Inferior parietal cortex (tissue), 1 donor: ENCODE measurements at regions not wholly inside any gene's neighbourhood (a gene's known extent, or its start where the extent isn't known, plus 50 kb on each side); places are given as distances from the start of the nearest gene placed in this dataset.
"Not testable (repeated sequence)": the region's sequence is repeated elsewhere in the genome, so short reads cannot be mapped to it uniquely, and the experiment has no call there.

Experiments
- DNase-seq: peaks from one replicate; pipeline ENCODE4 v3.0.0-alpha.2; 2016; ENCODE audit errors: extremely low spot score

DNA sequence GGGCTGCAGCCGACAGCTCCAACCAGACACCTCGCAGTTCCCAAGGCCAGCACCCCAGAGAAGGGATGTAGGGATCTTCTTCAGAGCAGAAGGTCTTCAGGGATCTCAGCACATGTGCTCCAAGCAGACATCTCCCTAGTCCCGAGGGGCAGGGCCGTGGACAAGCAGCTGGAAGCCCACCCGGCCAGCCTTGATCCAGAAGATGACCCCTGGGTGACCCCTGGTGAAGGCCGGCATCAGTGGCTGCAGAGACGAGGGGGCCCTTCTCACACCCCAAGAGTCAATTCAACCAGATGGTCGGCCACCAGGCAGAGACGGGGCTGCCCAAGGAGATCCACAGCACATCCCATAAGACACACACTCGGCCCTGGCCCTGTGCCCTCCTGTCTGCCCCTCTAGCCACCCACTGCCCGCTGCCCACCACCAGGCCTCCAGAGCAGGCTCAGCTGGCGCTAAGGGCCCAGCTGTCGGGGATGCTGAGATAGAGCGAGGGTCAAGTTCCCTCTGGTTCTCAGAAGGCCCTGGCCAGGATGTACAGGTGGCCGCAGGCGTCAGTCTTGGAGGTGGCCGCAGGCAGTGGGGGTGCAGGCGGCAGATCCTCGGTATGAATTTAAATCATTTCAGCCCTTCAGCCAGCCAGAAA is 168.3 kb downstream of the BRD1 start:
- no peak for DNase-seq

DNA sequence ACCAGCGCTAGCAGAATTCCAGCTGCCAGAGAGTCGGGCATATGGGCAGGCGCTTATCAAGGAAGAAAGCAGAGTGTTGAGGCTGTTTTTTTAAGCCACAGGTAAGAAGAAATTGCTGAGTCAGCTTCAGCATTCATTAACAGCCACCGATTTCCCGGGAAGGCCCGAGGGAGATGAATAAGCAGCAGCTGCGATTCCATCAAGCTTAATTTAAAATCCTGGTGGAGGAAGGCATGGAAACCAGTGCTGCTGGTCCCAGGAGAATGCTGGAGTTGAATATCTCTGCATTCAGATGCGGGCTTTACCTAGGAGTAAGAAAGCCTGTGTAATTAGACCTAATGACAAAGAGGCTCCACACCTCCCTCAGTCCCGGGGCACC is 168.8 kb downstream of the BRD1 start:
- no peak for DNase-seq

DNA sequence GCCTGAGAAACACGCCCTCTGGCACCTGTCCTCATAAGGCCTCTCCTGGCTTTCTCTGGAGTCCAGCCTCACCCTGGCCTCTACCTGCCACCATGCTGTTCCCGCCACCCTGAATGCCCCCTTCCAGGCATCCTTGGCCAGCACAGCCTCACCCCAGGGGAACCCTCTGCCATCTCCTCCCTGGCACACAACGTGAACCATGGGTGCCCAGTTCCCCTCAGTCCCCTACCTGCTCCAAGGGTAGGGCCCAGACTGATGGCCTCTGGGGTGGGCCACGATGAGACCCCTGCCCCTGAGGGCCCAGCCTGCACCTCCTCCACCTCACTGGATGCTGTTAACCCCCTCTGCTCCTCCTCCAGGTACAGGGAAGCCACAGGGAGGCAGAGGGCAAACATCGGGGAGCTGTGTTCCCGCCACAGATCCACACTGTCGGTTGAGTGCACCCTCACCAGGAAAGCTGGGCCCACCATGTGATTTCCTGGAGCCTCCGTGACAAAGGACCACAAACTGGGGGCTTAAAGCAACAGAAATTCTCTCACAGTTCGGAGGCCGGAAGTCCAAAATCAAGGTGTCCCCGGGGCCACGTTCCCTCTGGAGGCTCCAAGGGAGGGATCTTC is 169.6 kb downstream of the BRD1 start:
- DNase-seq: no peak

DNA sequence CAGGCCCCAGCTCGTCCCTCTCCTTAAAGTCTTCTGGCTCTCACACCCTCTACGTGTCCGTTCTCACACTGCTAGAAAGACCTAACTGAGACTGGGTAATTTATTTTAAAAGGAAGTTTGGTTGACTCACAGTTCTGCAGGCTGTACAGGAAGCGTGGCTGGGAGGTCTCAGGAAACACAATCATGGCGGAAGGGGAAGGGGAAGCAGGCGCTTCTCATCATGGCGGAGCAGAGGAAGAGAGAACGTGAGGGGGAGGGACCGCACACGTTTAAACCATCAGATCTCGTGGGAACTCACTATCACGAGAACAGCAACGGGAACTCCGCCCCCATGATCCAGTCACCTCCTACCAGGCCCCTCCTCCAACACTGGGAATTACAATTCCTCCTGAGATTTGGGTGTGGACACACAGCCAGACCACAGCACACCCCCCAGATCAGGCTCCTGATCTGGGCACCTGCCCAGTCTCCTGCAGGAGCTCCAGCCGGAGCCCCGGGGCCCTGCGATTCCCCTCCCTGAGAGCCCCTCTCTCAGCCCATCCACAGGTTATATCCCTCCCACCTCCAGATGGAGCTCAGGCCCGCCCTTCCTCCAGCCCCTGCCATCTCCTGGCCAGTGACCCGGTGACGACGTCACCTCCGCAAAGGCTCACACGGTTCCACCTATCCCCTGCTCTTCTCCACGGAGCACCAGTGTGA is 170.2 kb downstream of the BRD1 start:
- DNase-seq: no peak

DNA sequence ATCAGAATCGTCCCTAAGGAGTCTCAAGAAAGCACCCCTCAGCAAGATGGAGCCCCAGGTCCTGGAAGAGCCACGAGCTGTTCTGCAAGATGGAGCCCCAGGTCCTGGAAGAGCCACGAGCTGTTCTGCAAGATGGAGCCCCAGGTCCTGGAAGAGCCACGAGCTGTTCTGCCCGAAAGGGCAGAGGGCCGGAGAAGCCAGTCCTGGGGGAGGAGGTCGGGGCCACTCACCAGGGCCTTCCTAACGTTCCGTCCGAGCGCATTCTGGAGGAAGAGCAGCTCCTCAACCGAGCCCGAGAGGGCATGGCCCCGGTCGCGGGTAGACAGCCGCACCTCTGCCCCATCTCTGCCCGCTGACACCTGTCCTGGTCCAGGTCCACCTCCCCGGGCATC is 170.8 kb downstream of the BRD1 start:
- DNase-seq: not testable (repeated sequence)

DNA sequence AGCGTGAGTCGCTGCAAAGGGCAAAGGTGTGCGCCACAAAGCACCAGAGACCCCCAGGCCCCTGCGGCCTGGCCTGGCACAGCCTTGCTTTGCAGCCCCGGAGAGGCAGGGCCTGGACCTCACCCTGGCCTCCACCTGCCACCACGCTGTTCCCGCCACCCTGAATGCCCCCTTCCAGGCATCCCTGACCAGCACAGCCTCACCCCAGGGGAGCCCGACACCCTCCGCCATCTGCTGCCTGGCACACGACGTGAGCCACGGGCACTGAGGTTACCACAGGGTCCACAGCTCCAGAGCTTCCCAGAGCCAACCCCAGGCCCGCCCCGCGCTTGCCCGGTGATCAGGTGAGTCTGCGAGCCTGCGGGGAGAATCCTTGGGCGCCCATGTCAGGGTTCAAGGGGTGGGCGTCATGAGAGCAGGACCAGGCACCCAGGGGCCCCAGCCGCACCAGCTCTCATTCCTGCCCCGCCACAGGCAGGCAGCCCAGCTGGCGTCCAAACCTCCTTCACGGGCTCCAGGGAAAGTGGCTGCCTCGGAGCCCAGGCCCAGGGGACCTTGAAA is 171.3 kb downstream of the BRD1 start:
- no peak for DNase-seq

DNA sequence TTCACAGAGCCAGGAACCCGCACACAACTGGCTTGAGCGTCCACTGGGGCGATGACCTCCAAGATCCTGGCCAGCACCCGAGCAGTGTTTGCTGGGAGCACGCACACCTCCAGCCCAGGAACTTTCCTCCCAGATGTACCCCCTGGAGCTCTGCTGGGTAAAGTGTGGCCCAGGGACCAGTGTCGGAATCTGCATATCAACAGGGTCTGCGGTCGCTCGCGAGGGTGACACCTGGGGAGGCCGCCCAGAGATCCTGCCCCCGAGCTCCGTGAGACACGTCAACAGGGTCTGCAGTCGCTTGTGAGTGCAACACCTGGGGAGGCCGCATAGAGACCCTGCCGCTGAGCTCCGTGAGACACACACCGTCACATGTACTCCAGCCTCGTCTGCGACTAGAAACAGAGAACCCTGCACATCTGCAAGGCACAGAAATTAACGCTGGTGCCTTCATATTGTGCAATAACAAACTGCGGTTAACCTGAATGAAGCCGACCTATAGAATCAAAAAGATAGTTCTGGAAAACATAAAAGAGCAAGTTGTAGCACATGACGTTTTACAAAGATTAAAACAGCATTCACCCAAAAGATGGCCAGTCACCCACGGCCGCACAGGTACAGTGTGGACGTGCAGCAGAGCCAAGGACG is 172.4 kb downstream of the BRD1 start:
- no peak for DNase-seq

DNA sequence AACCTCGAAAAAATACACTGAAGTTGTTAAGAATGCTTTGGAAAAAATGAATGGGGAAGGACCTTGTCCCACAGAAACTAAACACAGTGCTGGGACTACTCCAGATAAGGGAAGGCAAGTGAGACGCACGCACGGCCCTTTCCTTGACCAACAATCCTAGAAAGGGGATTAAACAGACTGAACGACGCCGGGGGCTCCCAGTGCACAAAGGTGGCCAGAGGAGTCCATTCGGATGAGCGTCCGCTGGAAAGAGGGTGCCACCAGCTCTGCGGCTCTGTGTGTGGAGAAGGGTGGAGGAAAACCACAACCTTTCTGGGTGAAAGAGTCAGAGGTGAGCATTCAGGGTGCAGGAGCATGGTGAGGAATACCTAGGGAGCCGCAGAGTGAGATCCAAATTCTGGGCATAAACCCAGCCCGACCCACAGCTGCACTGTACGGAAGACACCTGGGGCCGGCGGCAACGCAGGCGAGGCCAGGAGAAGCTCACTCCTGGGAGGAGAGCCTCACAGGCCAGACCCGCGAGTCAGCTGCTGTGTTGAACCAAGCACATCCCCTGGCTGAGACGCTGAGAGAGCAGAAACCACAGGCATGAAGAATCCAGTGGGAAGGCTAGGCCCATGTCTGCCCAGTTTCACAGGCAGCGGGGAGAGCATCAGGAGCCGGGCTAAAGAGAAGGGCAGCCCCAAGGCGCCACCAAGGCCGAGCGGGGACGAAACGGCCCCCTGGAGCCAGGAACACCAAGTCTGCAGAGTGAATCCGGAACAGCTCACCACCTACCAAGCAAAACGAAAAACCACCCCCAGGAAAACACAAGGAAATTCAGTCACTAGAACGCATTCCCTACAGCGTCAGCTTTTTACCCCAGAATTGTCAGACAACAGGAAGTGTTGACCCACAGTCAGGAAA is 177.1 kb downstream of the BRD1 start:
- no peak for DNase-seq

DNA sequence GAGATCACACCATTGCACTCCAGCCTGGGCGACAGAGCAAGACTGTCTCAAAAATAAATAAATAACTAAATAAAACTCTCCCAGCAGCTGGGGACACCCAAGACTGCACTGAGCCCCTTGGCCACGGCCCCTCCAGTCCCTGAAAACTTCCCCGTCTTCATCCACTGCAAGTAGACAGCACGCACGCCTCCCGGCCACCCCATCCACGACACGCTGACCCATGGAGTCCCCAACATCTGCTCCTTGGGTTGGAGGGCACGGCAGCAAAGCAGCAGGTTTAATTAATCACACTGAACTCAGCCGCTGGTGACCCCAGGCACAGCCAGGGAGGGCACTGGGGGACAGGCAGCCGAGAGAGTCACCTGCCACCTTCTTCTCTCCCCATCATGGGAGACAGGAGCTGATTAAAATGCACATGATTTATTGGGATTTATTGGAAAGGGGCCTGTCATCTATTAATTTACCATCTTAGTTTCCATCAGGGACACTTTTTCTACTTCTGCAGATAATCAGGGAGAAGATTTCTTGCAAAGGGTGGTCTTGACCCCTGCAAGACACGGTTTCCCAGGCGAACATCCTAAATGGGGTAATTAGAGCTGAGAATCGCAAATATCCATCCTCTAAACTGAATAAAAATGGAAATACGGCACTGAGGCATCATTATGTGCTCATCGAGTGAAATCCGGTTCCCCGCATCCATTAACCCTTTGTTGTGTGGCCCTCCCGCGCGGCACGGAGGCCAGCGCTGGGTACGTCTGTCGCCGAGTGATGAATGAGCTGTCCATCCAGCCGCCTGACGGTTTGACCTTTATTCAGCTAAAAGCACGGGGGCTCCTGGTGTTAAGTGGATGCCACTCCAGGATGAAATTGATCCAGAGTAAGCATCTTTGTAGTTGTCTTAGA is 178.3 kb downstream of the BRD1 start:
- no peak for DNase-seq

DNA sequence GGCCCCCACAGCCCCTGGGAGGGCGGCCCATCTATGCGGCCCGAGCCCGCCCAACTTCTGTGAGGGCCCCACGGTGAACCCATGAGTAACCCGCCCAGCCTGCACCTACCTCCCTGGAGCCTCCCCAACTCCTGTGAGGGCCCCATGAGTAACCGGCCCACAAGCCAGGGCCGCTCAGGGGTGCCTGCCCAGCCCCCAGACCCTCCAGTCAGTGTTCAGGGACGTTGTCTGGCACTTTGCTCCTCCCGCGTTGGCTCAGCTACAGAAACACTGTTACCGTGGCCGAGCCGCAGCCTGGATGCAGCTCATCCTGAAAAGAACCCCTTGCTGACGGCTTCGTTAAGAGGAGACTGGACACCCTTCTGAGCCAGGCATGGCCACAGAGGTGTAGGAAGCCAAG is 179.6 kb downstream of the BRD1 start:
- no peak for DNase-seq

DNA sequence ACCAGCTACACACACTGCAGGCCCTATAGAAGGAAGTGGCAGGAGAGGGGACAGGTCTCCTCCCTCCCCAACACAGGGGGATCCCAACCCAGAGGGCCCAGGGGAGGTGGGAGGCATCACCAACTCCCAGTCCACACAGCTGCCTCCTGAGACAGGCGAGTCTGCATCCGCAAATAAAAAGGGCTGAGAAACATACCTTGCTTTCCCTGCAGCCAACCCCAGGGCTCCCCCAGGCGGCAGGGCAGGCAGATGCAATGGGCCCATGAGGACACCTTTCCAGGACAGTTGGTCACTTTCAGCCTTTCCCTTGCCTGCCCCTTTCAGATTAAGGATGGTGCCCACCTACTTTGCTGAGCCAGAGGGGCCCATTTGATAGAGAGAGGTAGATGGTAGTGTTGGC is 180.0 kb downstream of the BRD1 start:
- DNase-seq: no peak

DNA sequence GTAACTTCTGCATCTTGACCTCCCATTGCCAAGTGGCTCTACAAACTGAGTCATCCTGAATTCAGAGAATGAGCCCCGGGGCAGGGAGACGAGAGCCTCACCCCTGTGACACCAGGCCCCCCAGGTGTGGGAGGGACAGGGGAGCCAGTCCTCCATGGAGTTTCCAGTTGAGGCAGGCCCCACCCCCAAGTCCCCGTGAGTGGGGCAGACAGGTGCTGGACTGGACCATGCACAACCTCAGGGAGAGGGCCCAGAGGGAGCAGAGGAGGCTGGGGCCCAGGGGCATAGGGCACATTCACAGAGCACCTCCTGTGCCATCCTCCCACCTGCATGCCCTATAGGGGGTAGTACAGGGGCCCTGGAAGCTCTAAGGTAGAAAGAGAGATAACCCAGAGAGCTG is 180.8 kb downstream of the BRD1 start:
- DNase-seq: no peak

DNA sequence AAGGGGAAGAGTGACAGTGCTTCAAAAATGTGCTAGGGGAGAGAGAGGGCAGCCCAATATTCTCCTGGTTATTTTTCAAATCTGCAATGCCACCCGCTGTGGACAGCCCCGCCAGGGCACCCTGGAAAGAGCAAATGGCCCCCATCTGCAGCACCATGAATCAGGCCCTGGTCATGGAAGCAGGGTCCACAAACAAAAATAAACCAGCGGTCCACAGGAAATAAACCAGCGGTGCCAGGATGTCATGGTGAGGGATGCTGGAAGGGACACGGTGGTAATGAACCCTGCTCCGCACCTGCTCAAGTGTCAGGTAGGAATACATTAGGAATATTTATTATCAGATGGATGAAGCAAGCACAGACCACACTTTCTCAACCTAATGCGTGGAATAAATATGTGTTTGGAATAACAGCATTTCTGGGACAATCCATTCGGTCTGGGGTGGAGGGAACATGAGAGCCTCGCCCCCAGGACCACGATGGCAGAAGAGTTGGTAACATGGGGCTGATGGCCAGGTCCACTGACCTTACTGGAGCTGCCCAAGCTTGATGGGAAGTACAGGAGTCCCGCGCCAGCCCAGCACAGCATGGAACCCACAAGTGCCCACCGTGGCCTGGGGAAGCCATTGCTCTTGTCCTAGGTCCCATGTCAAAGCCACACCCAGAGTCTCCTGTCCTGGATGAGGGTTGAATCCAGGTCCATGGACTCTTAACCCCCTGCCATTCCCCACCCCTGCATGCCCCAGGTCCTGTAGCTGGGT is 181.7 kb downstream of the BRD1 start:
- no peak for DNase-seq

DNA sequence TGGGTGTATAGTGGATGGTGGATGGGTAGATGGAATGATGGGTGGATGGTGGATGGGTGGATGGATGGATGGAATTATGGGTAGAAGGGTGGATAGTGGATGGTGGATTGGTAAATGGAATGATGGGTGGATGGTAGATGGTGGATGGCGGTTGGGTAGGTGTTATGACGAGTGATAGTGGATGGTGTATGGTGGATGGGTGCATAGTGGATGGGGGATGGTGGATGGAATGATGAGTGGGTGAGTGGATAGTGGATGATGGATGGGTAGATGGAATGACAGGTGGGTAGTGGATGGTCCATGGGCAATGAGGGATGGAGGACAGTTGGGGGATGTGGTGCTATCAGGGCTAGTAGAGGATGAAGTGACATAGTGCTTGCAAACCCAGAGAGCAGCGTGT is 182.4 kb downstream of the BRD1 start:
- no peak for DNase-seq

DNA sequence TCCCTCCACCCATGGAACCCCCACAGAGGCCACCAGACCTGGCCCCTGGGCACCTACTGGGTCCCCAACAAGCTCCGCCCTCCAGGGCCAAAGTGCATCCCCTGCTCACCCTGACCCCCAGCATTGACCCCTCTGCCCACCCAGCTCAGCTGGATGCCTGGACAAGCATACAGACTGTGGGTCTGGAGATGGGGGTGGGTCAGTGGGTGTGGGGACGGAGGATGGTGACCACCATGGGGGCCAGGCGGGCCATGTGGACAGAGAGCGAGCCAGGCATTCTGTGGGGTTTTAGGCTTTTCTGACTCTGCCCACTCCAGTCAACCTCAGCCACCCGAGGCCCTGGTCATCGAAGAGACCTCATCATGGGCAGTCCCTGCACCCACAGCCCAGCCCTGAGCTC is 183.7 kb downstream of the BRD1 start:
- DNase-seq: no peak

DNA sequence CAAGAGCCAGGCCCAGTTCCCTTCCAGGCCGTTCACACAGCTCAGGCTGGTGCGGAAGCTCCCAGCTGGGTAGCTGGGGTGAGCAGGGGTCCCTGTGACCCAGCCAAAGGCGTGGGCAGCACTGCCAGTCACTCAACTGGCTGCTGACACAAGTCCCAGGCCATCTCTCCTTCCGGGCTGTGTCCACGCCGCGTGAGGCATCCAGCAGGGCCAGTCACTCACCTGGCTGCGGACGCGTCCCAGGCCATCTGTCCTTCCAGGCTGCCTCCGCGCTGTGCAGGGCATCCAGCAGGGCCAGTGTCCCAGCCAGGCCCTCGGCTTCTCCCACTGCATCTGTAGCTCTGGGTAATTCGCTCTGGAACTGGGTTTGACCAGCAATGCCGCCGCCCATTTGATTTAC is 184.2 kb downstream of the BRD1 start:
- DNase-seq: no peak

DNA sequence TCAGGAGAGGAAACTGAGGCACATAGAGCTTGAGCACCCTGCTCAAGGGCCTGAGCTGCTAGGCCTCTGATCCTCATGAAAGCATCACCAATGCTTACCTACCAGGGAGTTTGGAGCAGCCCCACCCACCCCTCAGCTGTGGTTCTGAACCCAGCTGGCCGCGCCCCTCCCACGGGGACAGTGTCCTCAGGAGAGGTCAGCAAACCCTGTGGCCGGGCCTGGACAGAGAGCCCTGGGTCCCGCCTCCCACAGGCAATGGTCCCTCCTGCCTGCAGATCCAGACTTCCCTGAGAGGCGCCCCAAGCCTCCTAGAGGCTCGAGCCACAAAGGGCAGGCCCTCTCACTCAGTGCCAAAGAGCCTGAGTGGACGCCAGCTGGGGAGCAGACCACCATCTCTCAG is 184.9 kb downstream of the BRD1 start:
- no peak for DNase-seq

DNA sequence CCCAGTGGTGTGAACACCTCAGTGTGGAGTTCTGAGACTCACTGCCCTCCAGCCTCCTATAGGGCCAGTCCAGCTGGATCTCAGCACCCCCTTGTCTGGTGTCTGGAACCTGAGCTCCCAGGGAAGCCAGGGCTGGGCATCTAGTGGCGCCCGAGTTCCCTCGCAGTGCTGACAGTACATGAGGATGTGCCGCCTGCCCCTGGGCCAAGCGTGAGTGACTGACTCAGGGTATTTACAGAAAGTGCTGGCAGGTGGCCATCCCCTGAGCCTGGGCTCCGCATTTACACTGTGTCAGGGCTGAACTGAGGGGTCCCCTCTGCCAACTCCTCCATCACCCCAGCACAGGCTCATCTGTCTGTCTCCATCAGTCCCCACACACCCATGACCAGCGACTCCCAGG is 185.3 kb downstream of the BRD1 start:
- no peak for DNase-seq

DNA sequence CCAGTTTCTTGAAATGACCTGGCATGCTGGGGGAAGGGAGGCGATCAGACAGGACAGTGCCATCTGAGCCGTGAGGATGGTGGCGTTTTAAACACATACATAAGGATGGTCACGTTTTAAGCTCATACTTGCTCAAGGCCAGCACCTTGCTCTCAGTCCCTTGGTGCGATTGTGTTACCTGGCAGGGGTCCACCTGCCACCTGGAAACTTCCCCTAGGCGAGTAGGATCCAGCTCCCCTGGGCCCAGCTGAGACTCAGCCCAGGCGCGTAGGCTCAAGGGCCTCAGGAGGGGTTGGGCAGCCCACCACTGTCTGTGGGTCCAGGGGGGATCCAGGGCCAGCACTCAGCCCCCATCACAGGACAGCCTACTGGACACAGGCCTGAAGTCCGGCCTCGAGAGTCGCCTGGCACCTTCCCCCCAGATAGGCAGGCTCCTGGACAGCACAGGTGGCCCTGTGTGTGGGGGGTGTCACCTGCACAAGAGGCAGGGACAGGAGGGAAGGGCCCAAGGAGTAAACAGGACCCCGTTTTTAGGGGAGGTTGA is 185.8 kb downstream of the BRD1 start:
- DNase-seq: no peak
